ENCODE measurements at regions not wholly inside any gene's neighbourhood (a gene's known extent, or its start where the extent isn't known, plus 50 kb on each side); places are given as distances from the start of the nearest gene placed in this dataset.

GRCh38 chrX:71823391-71824057 lies 60.4 kb downstream of the CXorf49B start (continued):
- TF ChIP-seq CHD7 (IDR thresholded peaks at IDR 0.05; ENCODE audit: insufficient replicate concordance, low read length): no peak
- no peak for TF ChIP-seq ATF2 (IDR thresholded peaks at IDR 0.05; ENCODE audit: low read length)
- TF ChIP-seq SIRT6 (IDR thresholded peaks at IDR 0.05; ENCODE audit: low read length): no peak
- no peak for TF ChIP-seq CBX8 (IDR thresholded peaks at IDR 0.05; ENCODE audit: borderline replicate concordance, low read depth, low read length)
- no peak for TF ChIP-seq HDAC2 (IDR thresholded peaks at IDR 0.05; ENCODE audit: borderline replicate concordance in 1 of 2, low read depth in 2 of 2, low read length in 2 of 2)

Measured in H1 (cell line).